ENCODE measurements at regions not wholly inside any gene's neighbourhood (a gene's known extent, or its start where the extent isn't known, plus 50 kb on each side); places are given as distances from the start of the nearest gene placed in this dataset.

- Histone ChIP-seq H3K4me3 (no peak overlapping the region), H3K36me3 (ENCODE audit: control insufficient read depth in 4 of 4, insufficient read depth in 4 of 4, low read length in 4 of 4) (no peaks in the 10 kb centered on the region), H3K4me1 (ENCODE audit: control insufficient read depth in 5 of 5, insufficient read depth in 5 of 5, low read length in 5 of 5) (peaks cover 0 to 18% (median 2%) of the 10 kb centered on the region in 5 donors), H3K9ac (ENCODE audit: insufficient read depth in 1 of 2, low read length in 2 of 2) (no peak overlapping the region), H3K9me3 (ENCODE audit: control insufficient read depth in 4 of 4, insufficient read depth in 3 of 4, low read length in 3 of 4) (peaks cover 0 to 3% (median 0%) of the 10 kb centered on the region in 4 donors), H3K27ac (ENCODE audit: low read depth in 1 of 2, low read length in 1 of 2) (no peak overlapping the region), H3K27me3 (ENCODE audit: control insufficient read depth in 3 of 3, insufficient read depth in 3 of 3, low read length in 2 of 3) (no peaks in the 10 kb centered on the region)
- 40 to 45% methylated on average over 2 of the region's 2 CpGs for WGBS, 2 donors
- TF ChIP-seq CTCF (IDR thresholded peaks at IDR 0.05; ENCODE audit: control extremely low read depth, extremely low read depth): no peak
- no peak for ATAC-seq (ENCODE audit: insufficient read depth, low FRiP score)
- DNase-seq: peak; percentile 22 to 74 (median 71)
These were observed 208.5 kb upstream of the ADGRL2 start for GRCh38 chr1:81592233-81592632.

GRCh38 chr1:81590171-81590570 lies 210.6 kb upstream of the ADGRL2 start:
- Histone ChIP-seq H3K27me3 (ENCODE audit: control insufficient read depth in 3 of 3, insufficient read depth in 3 of 3, low read length in 2 of 3) (no peaks in the 10 kb centered on the region), H3K27ac (ENCODE audit: low read depth in 1 of 2, low read length in 1 of 2) (no peak overlapping the region), H3K4me1 (ENCODE audit: control insufficient read depth in 5 of 5, insufficient read depth in 5 of 5, low read length in 5 of 5) (peaks cover 0 to 30% (median 2%) of the 10 kb centered on the region in 5 donors), H3K9me3 (ENCODE audit: control insufficient read depth in 4 of 4, insufficient read depth in 3 of 4, low read length in 3 of 4) (peaks cover 0 to 3% (median 0%) of the 10 kb centered on the region in 4 donors), H3K4me3 (no peak overlapping the region), H3K36me3 (ENCODE audit: control insufficient read depth in 4 of 4, insufficient read depth in 4 of 4, low read length in 4 of 4) (no peaks in the 10 kb centered on the region), H3K9ac (ENCODE audit: insufficient read depth in 1 of 2, low read length in 2 of 2) (no peak overlapping the region)
- 71 to 96% methylated on average over 5 of the region's 5 CpGs for WGBS, 2 donors
- ATAC-seq (ENCODE audit: insufficient read depth, low FRiP score): no peak
- TF ChIP-seq CTCF (IDR thresholded peaks at IDR 0.05; ENCODE audit: control extremely low read depth, extremely low read depth): no peak
- DNase-seq: no peak

GRCh38 chr1:81588149-81588548 lies 212.6 kb upstream of the ADGRL2 start:
- Histone ChIP-seq H3K4me1 (ENCODE audit: control insufficient read depth in 5 of 5, insufficient read depth in 5 of 5, low read length in 5 of 5) (peaks cover 0 to 50% (median 10%) of the 10 kb centered on the region in 5 donors), H3K27ac (ENCODE audit: low read depth in 1 of 2, low read length in 1 of 2) (no peak overlapping the region), H3K4me3 (no peak overlapping the region), H3K36me3 (ENCODE audit: control insufficient read depth in 4 of 4, insufficient read depth in 4 of 4, low read length in 4 of 4) (no peaks in the 10 kb centered on the region), H3K27me3 (ENCODE audit: control insufficient read depth in 3 of 3, insufficient read depth in 3 of 3, low read length in 2 of 3) (no peaks in the 10 kb centered on the region), H3K9ac (ENCODE audit: insufficient read depth in 1 of 2, low read length in 2 of 2) (no peak overlapping the region), H3K9me3 (ENCODE audit: control insufficient read depth in 4 of 4, insufficient read depth in 3 of 4, low read length in 3 of 4) (peaks cover 0 to 3% (median 0%) of the 10 kb centered on the region in 4 donors)
- ATAC-seq (ENCODE audit: insufficient read depth, low FRiP score) (no peak), DNase-seq (peak in 1 of 3 donors; percentile 18)
- 87 to 91% methylated on average over 3 of the region's 3 CpGs for WGBS, 2 donors
- no peak for TF ChIP-seq CTCF (IDR thresholded peaks at IDR 0.05; ENCODE audit: control extremely low read depth, extremely low read depth)

GRCh38 chr1:81587426-81587825 lies 213.3 kb upstream of the ADGRL2 start:
- no peak for ATAC-seq (ENCODE audit: insufficient read depth, low FRiP score)
- no peak overlapping the region for H3K9ac ChIP-seq (ENCODE audit: insufficient read depth in 1 of 2, low read length in 2 of 2)
- 46 to 75% methylated on average over 2 of the region's 2 CpGs for whole genome bisulfite sequencing, 2 donors
- H3K9me3 ChIP-seq (ENCODE audit: control insufficient read depth in 4 of 4, insufficient read depth in 3 of 4, low read length in 3 of 4): peaks cover 0 to 3% (median 0%) of the 10 kb centered on the region in 4 donors
- no peak overlapping the region for H3K4me3 ChIP-seq
- H3K36me3 ChIP-seq (ENCODE audit: control insufficient read depth in 4 of 4, insufficient read depth in 4 of 4, low read length in 4 of 4): no peaks in the 10 kb centered on the region
- H3K27ac ChIP-seq (ENCODE audit: low read depth in 1 of 2, low read length in 1 of 2): no peak overlapping the region
- H3K27me3 ChIP-seq (ENCODE audit: control insufficient read depth in 3 of 3, insufficient read depth in 3 of 3, low read length in 2 of 3): no peaks in the 10 kb centered on the region
- TF ChIP-seq CTCF (IDR thresholded peaks at IDR 0.05; ENCODE audit: control extremely low read depth, extremely low read depth): no peak
- peaks cover 0 to 54% (median 10%) of the 10 kb centered on the region in 5 donors for H3K4me1 ChIP-seq (ENCODE audit: control insufficient read depth in 5 of 5, insufficient read depth in 5 of 5, low read length in 5 of 5)
- DNase-seq: peak in 1 of 3 donors; percentile 21

Data from lung (tissue), 11 donors.